Endothelial cell of umbilical vein (primary cell): ENCODE measurements at regions not wholly inside any gene's neighbourhood (a gene's known extent, or its start where the extent isn't known, plus 50 kb on each side); places are given as distances from the start of the nearest gene placed in this dataset.

Experiments
- BruUV-seq: library from RNA; stranded (reverse); fragments of 400-500 nt; replicated peaks from 2 replicates; lab custom pipeline; 2021; lab: Mats Ljungman, UMichigan
- CTCF ChIA-PET: fragments of 300-600, 350-600 bp; sonication (Branson Sonifier 250); formaldehyde crosslinking; loops from one replicate; lab custom pipeline; 2021; ENCODE audit warnings: antibody characterized with exemption, inconsistent platforms; lab: Charles Lee
- POLR2A ChIA-PET: fragments of 300-600, 350-600 bp; sonication (Branson Sonifier 250); formaldehyde crosslinking; loops from one replicate; lab custom pipeline; 2021; ENCODE audit warnings: antibody characterized with exemption, inconsistent platforms; lab: Charles Lee
- DNase-seq: peaks from one replicate; pipeline ENCODE4 v3.0.0-alpha.2; 2011; ENCODE audit warnings: low read depth, low spot score
- FAIRE-seq: peaks from 2 replicates; lab custom pipeline; 2011; peaks lifted over from hg19 to GRCh38; lab: Jason Lieb, UNC
- H2AFZ ChIP-seq: 2 replicates; pipeline ENCODE4 v1.6.0; 2012; ENCODE audit warnings: low read depth, low read length, control low read depth, inconsistent platforms
- H3K27ac ChIP-seq: 2 replicates; pipeline ENCODE4 v1.5.1; 2011; ENCODE audit warnings: low read depth, mild to moderate bottlenecking, control low read depth, low read length, moderate library complexity; ENCODE audit not compliant: insufficient read depth
- H3K27me3 ChIP-seq, 2 experiments: 2 replicates each; pipeline versions ENCODE4 v1.6.0 to v1.6.1; 2011; ENCODE audit warnings: low read length in 2 of 2, mixed read lengths in 1 of 2; ENCODE audit not compliant: control insufficient read depth in 2 of 2, insufficient read depth in 2 of 2
- H3K36me3 ChIP-seq, 2 experiments: 2 replicates in 1 of 2; 3 replicates in 1 of 2; pipeline ENCODE4 v1.5.1; 2011; ENCODE audit warnings: low read length in 2 of 2, mild to moderate bottlenecking in 1 of 2, moderate library complexity in 1 of 2; ENCODE audit not compliant: control insufficient read depth in 2 of 2, insufficient read depth in 2 of 2; ENCODE audit errors: extremely low read depth in 1 of 2
- H3K4me1 ChIP-seq: 3 replicates; pipeline ENCODE4 v1.5.1; 2011; ENCODE audit warnings: mild to moderate bottlenecking, low read length; ENCODE audit not compliant: control insufficient read depth, insufficient read depth; ENCODE audit errors: extremely low read depth
- H3K4me2 ChIP-seq: 2 replicates; pipeline ENCODE4 v1.6.1; 2011; ENCODE audit warnings: low read length, control low read depth, mixed read lengths; ENCODE audit not compliant: insufficient read depth
- H3K4me3 ChIP-seq, 3 experiments: fragments of 200-600 bp in 1 of 3; sonication (generic), shearing (Covaris generic) in 1 of 3; replicated peaks in 1 of 3; 2 replicates each; pipeline ENCODE4 v1.5.1; 2011 to 2016; ENCODE audit warnings: control low read depth in 3 of 3, low read length in 3 of 3, mild to moderate bottlenecking in 2 of 3, inconsistent platforms in 1 of 3, low read depth in 1 of 3, moderate library complexity in 1 of 3; ENCODE audit not compliant: insufficient read depth in 1 of 3
- H3K79me2 ChIP-seq: 2 replicates; pipeline ENCODE4 v1.6.0; 2012; ENCODE audit warnings: low read length, inconsistent platforms; ENCODE audit not compliant: control insufficient read depth, insufficient read depth
- H3K9ac ChIP-seq: replicated peaks from 2 replicates; pipeline ENCODE3; 2011; ENCODE audit warnings: low read length, control low read depth; ENCODE audit not compliant: insufficient read depth; ENCODE audit errors: extremely low read depth
- H3K9me1 ChIP-seq: replicated peaks from 3 replicates; pipeline ENCODE4 v1.6.0; 2011; ENCODE audit warnings: mild to moderate bottlenecking, low read length; ENCODE audit not compliant: control insufficient read depth, insufficient read depth; ENCODE audit errors: extremely low read depth
- H3K9me3 ChIP-seq: replicated peaks from 2 replicates; pipeline ENCODE4 v1.5.1; 2012; ENCODE audit warnings: low read length, inconsistent platforms; ENCODE audit not compliant: control insufficient read depth, insufficient read depth
- H4K20me1 ChIP-seq: replicated peaks from 2 replicates; pipeline ENCODE3; 2011; ENCODE audit warnings: mild to moderate bottlenecking, low read length; ENCODE audit not compliant: control insufficient read depth, insufficient read depth; ENCODE audit errors: extremely low read depth
- EZH2 ChIP-seq: IDR thresholded peaks from 2 replicates; pipeline ENCODE4 v1.6.1; 2012; ENCODE audit warnings: borderline replicate concordance, low read depth, mild to moderate bottlenecking, moderate library complexity, low read length, inconsistent platforms; ENCODE audit not compliant: severe bottlenecking
- FOS ChIP-seq: IDR thresholded peaks from 2 replicates; pipeline ENCODE4 v1.6.1; 2011; ENCODE audit warnings: mild to moderate bottlenecking, low read length, moderate library complexity, borderline replicate concordance; ENCODE audit not compliant: insufficient read depth
- GATA2 ChIP-seq: IDR thresholded peaks from 2 replicates; pipeline ENCODE4 v1.7.0; 2011; ENCODE audit warnings: low read depth, mild to moderate bottlenecking, moderate library complexity, mixed read lengths, low read length; ENCODE audit not compliant: insufficient read length, insufficient read depth
- JUN ChIP-seq: IDR thresholded peaks from 2 replicates; pipeline ENCODE4 v1.6.1; 2011; ENCODE audit warnings: borderline replicate concordance, low read depth; ENCODE audit not compliant: insufficient read length, insufficient read depth
- MYC ChIP-seq: IDR thresholded peaks from one replicate; pipeline ENCODE4 v1.6.1; 2011; ENCODE audit warnings: mild to moderate bottlenecking, low read depth, low read length
- POLR2A ChIP-seq: IDR thresholded peaks from 2 replicates; pipeline ENCODE4 v1.6.1; 2012; ENCODE audit warnings: low read depth, mild to moderate bottlenecking, control low read depth, low read length
- POLR2AphosphoS5 ChIP-seq: IDR thresholded peaks from 2 replicates; pipeline ENCODE4 v1.6.1; 2012; ENCODE audit warnings: low read depth, mild to moderate bottlenecking, control low read depth, low read length, moderate library complexity; ENCODE audit not compliant: insufficient read depth
- dilution Hi-C: fragments of 300-500 bp; cut with MboI; formaldehyde crosslinking; loops from one replicate; pipeline ENCODE4 v1.15.0; 2019; ENCODE audit warnings: low sequenced_read_pairs; ENCODE audit not compliant: extremely low pct_ligation_motif_present
- intact Hi-C: fragments of 100-400 bp; cut with micrococcal nuclease; formaldehyde crosslinking; loops from one replicate; pipeline ENCODE4 v1.10.0; 2022
- TF ChIP-seq, protein P1 (sequence below), 2 donors: IDR thresholded peaks; 1 replicate in 1 of 2; 2 replicates in 1 of 2; pipeline ENCODE4 v1.5.1; 2011; ENCODE audit warnings: low read length in 2 of 2, mild to moderate bottlenecking in 2 of 2, moderate library complexity in 2 of 2, control low read depth in 1 of 2, inconsistent platforms in 1 of 2, low read depth in 1 of 2; ENCODE audit not compliant: insufficient read depth in 1 of 2; ENCODE audit errors: extremely low read depth in 1 of 2
- TF ChIP-seq, protein P2 (sequence below): IDR thresholded peaks from 2 replicates; pipeline ENCODE4 v1.6.1; 2011; ENCODE audit not compliant: insufficient read depth, insufficient read length

DNA sequence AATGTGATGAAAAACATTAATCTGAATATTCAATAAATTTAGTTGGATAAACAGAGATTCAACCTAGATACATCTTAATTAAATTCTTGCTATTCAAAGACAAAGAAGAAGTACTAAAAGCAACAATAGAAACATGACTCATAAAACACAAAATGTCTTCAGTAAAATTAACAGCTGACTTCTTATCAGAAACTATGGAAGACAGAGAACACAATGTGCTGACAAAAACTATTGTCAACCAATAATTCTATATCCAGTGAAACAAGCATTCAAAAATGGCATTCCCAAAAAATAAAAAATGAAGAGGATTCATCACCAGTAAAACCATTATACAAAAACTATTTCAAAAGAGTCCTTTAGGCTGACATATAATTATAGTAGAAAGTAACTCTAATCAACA lies 400.5 kb upstream of the SORCS1 start:
- H2AFZ ChIP-seq = no peak overlapping the region
- H3K9me1 ChIP-seq = no peaks in the 10 kb centered on the region
- FAIRE-seq (no peak), DNase-seq (no peak)
- dilution Hi-C loops = no loop called here
- ChIA-PET CTCF (no interaction called here), POLR2A (no interaction called here)
- H3K4me2 ChIP-seq = no peak overlapping the region
- TF ChIP-seq EZH2 (no peak), MYC (no peak), POLR2A (no peak), GATA2 (no peak), JUN (no peak), POLR2AphosphoS5 (no peak), FOS (no peak)
- TF ChIP-seq, protein P1, sequence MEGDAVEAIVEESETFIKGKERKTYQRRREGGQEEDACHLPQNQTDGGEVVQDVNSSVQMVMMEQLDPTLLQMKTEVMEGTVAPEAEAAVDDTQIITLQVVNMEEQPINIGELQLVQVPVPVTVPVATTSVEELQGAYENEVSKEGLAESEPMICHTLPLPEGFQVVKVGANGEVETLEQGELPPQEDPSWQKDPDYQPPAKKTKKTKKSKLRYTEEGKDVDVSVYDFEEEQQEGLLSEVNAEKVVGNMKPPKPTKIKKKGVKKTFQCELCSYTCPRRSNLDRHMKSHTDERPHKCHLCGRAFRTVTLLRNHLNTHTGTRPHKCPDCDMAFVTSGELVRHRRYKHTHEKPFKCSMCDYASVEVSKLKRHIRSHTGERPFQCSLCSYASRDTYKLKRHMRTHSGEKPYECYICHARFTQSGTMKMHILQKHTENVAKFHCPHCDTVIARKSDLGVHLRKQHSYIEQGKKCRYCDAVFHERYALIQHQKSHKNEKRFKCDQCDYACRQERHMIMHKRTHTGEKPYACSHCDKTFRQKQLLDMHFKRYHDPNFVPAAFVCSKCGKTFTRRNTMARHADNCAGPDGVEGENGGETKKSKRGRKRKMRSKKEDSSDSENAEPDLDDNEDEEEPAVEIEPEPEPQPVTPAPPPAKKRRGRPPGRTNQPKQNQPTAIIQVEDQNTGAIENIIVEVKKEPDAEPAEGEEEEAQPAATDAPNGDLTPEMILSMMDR (IDR thresholded peaks at IDR 0.05; ENCODE audit: extremely low read depth in 1 of 2, insufficient read depth in 1 of 2, low read depth in 1 of 2, low read length in 2 of 2) = no peak
- TF ChIP-seq, protein P2, sequence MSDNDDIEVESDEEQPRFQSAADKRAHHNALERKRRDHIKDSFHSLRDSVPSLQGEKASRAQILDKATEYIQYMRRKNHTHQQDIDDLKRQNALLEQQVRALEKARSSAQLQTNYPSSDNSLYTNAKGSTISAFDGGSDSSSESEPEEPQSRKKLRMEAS = no peak
- intact Hi-C loops = no loop called here
- no peak overlapping the region for H3K27ac ChIP-seq
- no peaks in the 10 kb centered on the region for H3K9me3 ChIP-seq
- H3K27me3 ChIP-seq = no peaks in the 10 kb centered on the region
- no peaks in the 10 kb centered on the region for H3K79me2 ChIP-seq
- BruUV-seq = no TSS peak
- no peaks in the 10 kb centered on the region for H4K20me1 ChIP-seq
- no peaks in the 10 kb centered on the region for H3K4me1 ChIP-seq
- no peak overlapping the region for H3K9ac ChIP-seq
- H3K4me3 ChIP-seq = no peak overlapping the region
- no peaks in the 10 kb centered on the region for H3K36me3 ChIP-seq
